Activated naive CD8-positive, alpha-beta T cell treated with anti-CD3 and anti-CD28 coated beads, Interleukin-2, amount 50 U/mL, for 24 hours (primary cell): ENCODE measurements at regions not wholly inside any gene's neighbourhood (a gene's known extent, or its start where the extent isn't known, plus 50 kb on each side); places are given as distances from the start of the nearest gene placed in this dataset.

Experiments used
- ATAC-seq: fragments of 150-1000 bp; cut with Tn5 transposase; one replicate; pipeline ENCODE4 v1.10.0; 2021
- DNase-seq: peaks from one replicate; pipeline ENCODE4 v3.0.0; 2021
- H3K27ac Mint-ChIP-seq: one replicate; pipeline ENCODE4 v1.8.0; 2021; ENCODE audit warnings: mild to moderate bottlenecking, mixed read lengths
- H3K27me3 Mint-ChIP-seq: one replicate; pipeline ENCODE4 v1.8.0; 2021; ENCODE audit warnings: mixed read lengths
- H3K36me3 Mint-ChIP-seq: one replicate; pipeline ENCODE4 v1.8.0; 2021; ENCODE audit warnings: low read depth, mixed read lengths
- H3K4me1 Mint-ChIP-seq: one replicate; pipeline ENCODE4 v1.8.0; 2021; ENCODE audit warnings: mixed read lengths
- H3K4me3 Mint-ChIP-seq: one replicate; pipeline ENCODE4 v1.8.0; 2021; ENCODE audit warnings: mild to moderate bottlenecking, moderate library complexity, mixed read lengths
- H3K9me3 Mint-ChIP-seq: one replicate; pipeline ENCODE4 v1.8.0; 2021; ENCODE audit warnings: mixed read lengths

DNA sequence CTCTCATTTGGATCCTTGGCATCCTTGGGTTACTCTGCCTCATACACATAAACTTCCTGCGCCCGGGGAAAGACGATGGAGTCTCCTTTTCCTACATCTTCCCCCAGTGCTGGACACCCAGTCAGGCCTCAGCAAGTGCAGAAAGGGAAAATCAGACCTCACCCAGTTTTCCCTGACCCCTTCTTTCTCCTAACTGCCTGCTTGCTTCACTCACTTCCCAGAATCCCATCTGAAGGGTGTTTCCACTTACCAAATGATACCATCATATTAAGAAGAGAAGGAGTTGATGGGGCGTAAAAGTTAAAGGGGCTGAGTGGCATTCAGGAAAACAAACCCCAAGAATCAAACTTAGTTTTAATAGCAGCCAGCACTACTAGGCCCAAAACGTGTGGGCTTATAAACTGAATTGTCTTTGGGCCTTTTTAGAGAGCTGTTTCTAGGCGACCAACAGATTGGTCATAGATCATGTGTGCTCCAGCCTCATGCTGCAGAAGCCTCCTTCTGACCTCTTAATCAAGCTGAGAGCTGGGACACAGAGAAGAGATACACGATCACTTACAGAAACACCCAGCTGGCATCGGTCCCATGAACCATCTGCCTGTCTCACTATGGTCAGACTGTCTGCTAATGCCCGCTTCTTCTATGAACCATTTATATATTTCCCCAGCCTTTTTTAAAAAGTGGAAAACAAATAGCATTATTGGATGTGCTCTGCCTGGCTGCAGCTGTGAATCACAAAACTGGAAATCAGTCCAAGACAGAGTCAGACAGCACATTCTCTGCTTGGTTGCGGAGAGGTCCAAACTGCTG, 165.7 kb upstream of the SLC14A2 start:
- no peak overlapping the region for H3K4me3 Mint-ChIP-seq
- no peaks in the 10 kb centered on the region for H3K36me3 Mint-ChIP-seq
- H3K9me3 Mint-ChIP-seq = no peaks in the 10 kb centered on the region
- no peaks in the 10 kb centered on the region for H3K4me1 Mint-ChIP-seq
- peaks cover 2% of the 10 kb centered on the region for H3K27me3 Mint-ChIP-seq
- no peak overlapping the region for H3K27ac Mint-ChIP-seq
- no peak for DNase-seq
- ATAC-seq = no peak

DNA sequence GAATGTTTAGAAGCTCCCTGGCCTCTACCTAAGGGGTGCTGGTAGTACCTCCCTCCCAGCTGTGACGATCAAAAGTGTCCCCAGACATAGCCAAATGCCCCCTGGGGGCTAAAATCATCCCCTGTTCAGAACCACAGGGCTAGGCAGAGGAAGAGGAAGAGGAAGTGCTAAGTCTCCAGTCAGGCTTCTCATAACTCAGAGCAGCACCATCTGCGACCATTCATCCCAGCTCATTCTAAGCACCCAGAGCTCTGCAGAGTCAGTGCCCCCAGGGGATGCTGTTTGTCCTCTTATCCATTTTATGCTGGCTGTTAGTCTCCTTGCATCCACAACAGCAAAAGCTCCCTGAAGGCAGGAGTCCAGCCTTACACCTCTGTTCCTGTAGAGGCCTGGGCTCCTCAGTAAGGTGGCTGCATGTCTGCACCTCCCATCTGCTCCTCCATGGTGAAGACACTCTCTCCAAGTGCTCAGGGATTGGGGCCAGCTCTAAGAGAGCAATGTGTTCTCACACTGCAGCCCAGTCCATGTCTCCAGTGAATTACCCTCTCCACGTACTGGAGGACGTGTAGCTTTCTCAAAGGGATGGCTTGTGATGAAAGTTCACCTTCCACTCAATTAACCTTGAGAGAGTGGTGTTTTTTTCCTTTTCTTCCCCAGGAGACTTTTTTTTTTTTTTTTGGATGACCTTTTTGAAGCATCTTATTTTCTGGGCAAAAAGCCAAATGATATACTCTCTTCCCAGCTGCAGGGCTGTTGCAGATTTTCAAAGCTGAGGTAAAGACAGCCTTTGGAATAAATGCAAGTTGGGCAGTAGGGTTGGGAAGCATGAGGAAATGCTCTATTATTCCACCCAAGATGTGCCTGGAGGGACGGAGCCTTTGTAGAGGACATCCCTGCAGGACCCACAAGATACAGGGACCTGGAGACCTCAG, 158.9 kb upstream of the SLC14A2 start:
- Mint-ChIP-seq H3K36me3 (no peaks in the 10 kb centered on the region), H3K9me3 (no peaks in the 10 kb centered on the region)

DNA sequence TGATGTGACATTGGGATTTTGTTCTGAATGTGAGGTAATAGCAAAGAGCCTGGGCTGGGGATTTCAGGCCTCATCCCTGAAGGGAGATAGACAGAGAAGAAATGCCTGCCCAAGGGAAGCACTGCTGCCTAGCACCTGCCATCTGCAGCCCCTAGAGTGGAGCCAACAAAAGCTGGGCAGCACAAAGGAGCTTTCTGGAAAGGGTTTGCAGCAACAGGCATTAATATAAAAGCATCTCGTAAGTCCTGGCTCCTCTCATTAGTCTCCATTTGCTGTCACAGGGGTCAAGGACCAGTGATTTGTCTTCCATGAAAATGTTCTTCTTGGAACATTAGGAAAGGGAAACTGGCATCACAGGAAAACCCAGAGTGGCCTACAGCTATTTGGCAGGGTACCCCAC, 157.2 kb upstream of the SLC14A2 start:
- Mint-ChIP-seq H3K27me3 (no peaks in the 10 kb centered on the region), H3K4me1 (no peaks in the 10 kb centered on the region), H3K9me3 (no peaks in the 10 kb centered on the region), H3K36me3 (no peaks in the 10 kb centered on the region), H3K27ac (no peak overlapping the region), H3K4me3 (no peak overlapping the region)
- DNase-seq (no peak), ATAC-seq (no peak)

More for the DNA sequence above, 158.9 kb upstream of the SLC14A2 start:
- H3K4me1 Mint-ChIP-seq = no peaks in the 10 kb centered on the region
- peak; percentile 28 for ATAC-seq
- no peak overlapping the region for H3K27ac Mint-ChIP-seq
- H3K27me3 Mint-ChIP-seq = no peaks in the 10 kb centered on the region
- H3K4me3 Mint-ChIP-seq = no peak overlapping the region
- DNase-seq = no peak

GRCh38 chr18:45462179-45462578, 153.1 kb upstream of the SLC14A2 start:
- Mint-ChIP-seq H3K36me3 (no peaks in the 10 kb centered on the region), H3K4me3 (no peak overlapping the region), H3K27me3 (peaks cover 3% of the 10 kb centered on the region), H3K9me3 (no peaks in the 10 kb centered on the region), H3K27ac (no peak overlapping the region), H3K4me1 (no peaks in the 10 kb centered on the region)
- ATAC-seq = no peak
- no peak for DNase-seq

DNA sequence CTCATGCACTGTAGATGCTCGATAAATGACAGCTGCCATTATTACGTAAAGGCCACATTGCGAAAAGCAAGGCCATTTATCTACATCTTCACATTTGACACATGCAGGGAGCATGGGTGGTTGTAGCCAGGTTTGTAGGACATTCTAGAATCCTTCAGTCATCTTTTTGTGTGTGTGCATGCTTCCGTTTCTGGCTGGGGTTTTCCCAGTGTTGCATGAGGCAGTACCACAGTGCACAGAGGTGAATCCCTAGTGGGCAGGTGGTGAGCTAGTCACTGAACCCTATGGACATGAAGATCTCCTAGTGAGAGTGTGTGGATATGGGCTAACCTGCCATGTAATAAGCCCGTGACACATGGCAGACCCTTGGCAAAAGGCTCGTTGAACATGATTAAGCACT, 151.8 kb upstream of the SLC14A2 start:
- H3K27ac Mint-ChIP-seq = no peak overlapping the region
- H3K4me1 Mint-ChIP-seq = no peaks in the 10 kb centered on the region
- ATAC-seq (no peak), DNase-seq (no peak)
- peaks cover 3% of the 10 kb centered on the region for H3K27me3 Mint-ChIP-seq
- no peaks in the 10 kb centered on the region for H3K9me3 Mint-ChIP-seq
- H3K36me3 Mint-ChIP-seq = no peaks in the 10 kb centered on the region
- no peak overlapping the region for H3K4me3 Mint-ChIP-seq

- Mint-ChIP-seq H3K27me3 (peaks cover 3% of the 10 kb centered on the region), H3K27ac (no peak overlapping the region), H3K9me3 (no peaks in the 10 kb centered on the region), H3K4me3 (no peak overlapping the region), H3K4me1 (no peaks in the 10 kb centered on the region), H3K36me3 (no peaks in the 10 kb centered on the region)
- DNase-seq (no peak), ATAC-seq (no peak)
Observed at GRCh38 chr18:45464619-45465018, 150.7 kb upstream of the SLC14A2 start.

- H3K4me3 Mint-ChIP-seq = no peak overlapping the region
- peaks cover 3% of the 10 kb centered on the region for H3K27me3 Mint-ChIP-seq
- H3K9me3 Mint-ChIP-seq = no peaks in the 10 kb centered on the region
- ATAC-seq (no peak), DNase-seq (no peak)
- no peak overlapping the region for H3K27ac Mint-ChIP-seq
- H3K36me3 Mint-ChIP-seq = no peaks in the 10 kb centered on the region
- no peaks in the 10 kb centered on the region for H3K4me1 Mint-ChIP-seq
Observed at GRCh38 chr18:45467293-45467692, 148.0 kb upstream of the SLC14A2 start.

- Mint-ChIP-seq H3K4me3 (no peak overlapping the region), H3K4me1 (no peaks in the 10 kb centered on the region), H3K36me3 (no peaks in the 10 kb centered on the region), H3K9me3 (no peaks in the 10 kb centered on the region), H3K27ac (no peak overlapping the region), H3K27me3 (peaks cover 3% of the 10 kb centered on the region)
- ATAC-seq (no peak), DNase-seq (no peak)
Observed at GRCh38 chr18:45467945-45468344, 147.3 kb upstream of the SLC14A2 start.

DNA sequence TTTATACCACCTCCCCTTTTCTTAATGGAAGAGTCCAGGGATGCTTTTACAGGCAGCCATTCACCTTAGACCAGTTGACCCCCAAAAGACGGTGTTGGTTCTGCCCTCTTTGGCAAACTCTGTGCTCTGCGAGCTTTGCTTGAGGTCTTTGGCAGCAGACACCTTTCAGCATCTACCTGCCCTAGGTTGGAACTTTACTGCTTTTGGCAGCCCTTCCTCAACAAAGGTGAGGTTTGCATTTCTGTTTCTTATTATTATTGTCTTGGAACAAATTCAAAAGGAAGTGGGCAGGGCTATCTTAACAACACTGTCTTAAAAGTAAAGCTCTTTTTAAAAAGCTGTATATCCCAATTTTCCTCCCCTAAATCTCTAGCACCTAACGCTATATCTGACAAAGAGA, 136.4 kb upstream of the SLC14A2 start:
- Mint-ChIP-seq H3K27ac (no peak overlapping the region), H3K27me3 (peaks cover 8% of the 10 kb centered on the region), H3K4me3 (no peak overlapping the region), H3K36me3 (no peaks in the 10 kb centered on the region), H3K9me3 (no peaks in the 10 kb centered on the region), H3K4me1 (no peaks in the 10 kb centered on the region)
- DNase-seq (no peak), ATAC-seq (no peak)

DNA sequence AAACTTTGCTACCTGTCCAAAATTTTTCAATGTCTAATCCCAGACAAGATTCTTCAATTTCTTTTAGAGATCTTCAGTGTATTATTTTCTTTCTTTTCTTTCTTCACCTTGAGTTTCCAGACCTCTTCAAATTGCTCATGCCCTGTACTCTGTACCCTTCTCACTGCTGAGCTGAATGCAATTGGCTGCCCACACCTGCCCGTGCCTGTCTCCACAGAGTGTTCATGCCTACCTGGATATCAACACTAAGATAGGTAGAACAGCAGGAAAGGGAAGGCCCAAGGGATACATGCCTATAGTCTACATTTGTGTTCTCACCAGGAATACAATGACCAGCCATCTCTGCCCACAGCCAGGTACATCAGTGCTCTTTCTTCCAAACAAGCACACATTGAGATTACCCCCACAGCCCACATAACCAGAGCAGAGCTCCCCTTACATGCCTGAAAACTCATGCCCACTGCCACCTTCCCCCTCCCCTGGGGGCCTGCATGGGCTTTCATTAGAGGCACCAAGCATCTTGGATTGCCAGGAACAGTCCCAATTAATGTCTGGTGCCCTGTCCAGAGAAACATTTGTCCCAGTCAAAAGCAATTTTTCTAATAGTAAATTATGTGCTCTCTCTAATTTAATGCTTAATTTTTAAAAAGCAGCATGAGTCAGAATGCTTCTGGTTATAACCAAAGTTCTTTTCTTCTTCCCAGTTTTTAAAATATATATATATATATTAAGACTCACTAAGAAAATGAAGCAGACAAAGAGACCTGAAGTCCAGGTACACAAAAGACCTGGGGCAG, 134.9 kb upstream of the SLC14A2 start:
- Mint-ChIP-seq H3K27me3 (peaks cover 5% of the 10 kb centered on the region), H3K36me3 (no peaks in the 10 kb centered on the region), H3K4me1 (no peaks in the 10 kb centered on the region), H3K27ac (no peak overlapping the region), H3K9me3 (no peaks in the 10 kb centered on the region), H3K4me3 (no peak overlapping the region)
- ATAC-seq (no peak), DNase-seq (no peak)

DNA sequence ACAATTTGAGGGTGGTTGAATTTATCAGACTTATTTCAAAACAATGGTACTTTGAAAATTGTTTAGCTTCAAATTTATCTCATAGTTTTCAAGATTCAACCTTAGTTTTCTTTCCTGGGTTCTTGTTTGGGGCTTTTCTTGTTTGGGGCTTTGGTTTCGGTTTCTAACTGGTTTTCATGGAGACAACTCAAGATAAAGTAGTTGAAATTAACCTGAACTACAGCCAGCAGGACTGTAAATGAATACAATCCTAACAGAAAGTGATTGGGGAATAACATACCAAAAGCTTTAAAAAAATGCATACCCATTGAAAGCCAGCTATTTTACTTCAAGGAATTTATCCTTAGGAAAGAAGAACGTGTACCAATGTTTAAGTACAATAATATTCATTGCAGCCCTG, 133.5 kb upstream of the SLC14A2 start:
- Mint-ChIP-seq H3K27ac (no peak overlapping the region), H3K9me3 (no peaks in the 10 kb centered on the region), H3K27me3 (peaks cover 5% of the 10 kb centered on the region), H3K4me1 (no peaks in the 10 kb centered on the region), H3K4me3 (no peak overlapping the region), H3K36me3 (no peaks in the 10 kb centered on the region)
- no peak for ATAC-seq
- no peak for DNase-seq

DNA sequence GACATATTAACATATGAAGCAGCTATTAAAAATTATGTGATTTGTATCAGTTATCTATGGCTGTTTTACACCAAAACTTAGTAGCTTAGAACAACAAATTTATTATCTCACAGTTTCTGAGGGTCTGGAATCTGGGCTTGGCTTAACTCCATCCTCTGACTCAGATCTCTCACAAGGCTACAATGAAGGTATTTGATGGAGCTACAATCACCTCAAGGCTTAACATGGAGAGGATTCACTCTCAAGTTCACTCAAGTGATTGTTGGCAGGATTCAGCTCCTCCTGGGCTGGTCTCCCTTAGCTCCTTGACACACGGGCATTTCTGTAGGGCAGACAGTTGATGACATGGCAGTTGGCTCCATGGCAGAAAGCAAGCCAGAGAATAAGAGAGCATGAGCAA, 133.0 kb upstream of the SLC14A2 start:
- Mint-ChIP-seq H3K4me3 (no peak overlapping the region), H3K27me3 (peaks cover 5% of the 10 kb centered on the region)

GRCh38 chr18:45487581-45487980, 127.7 kb upstream of the SLC14A2 start:
- DNase-seq = no peak
- H3K36me3 Mint-ChIP-seq = no peaks in the 10 kb centered on the region
- ATAC-seq = no peak
- no peak overlapping the region for H3K4me3 Mint-ChIP-seq
- H3K9me3 Mint-ChIP-seq = no peaks in the 10 kb centered on the region
- peaks cover 1% of the 10 kb centered on the region for H3K27me3 Mint-ChIP-seq
- H3K27ac Mint-ChIP-seq = no peak overlapping the region
- H3K4me1 Mint-ChIP-seq = no peaks in the 10 kb centered on the region

More for the DNA sequence above, 133.0 kb upstream of the SLC14A2 start:
- no peaks in the 10 kb centered on the region for H3K36me3 Mint-ChIP-seq
- DNase-seq (no peak), ATAC-seq (no peak)
- H3K9me3 Mint-ChIP-seq = no peaks in the 10 kb centered on the region
- H3K4me1 Mint-ChIP-seq = no peaks in the 10 kb centered on the region
- H3K27ac Mint-ChIP-seq = no peak overlapping the region

DNA sequence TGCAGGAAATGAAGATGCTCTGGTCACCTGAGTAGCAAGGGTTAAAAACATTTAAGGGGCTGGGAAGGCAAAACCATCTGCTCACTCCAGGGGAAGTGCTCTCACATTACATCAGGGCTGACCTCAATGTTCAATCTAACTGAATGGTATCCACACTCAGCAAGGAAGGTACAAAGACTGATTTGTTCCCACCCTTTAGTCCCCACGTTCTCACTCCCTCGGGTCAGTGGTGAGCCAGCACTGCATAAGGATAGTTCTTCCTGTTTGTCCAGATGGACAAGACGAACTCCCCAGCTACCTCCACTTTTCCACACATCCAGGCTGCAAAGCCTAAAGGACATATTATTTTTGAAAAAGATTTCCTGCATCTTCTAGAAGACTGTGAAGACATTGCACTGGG, 126.6 kb upstream of the SLC14A2 start:
- Mint-ChIP-seq H3K27ac (no peak overlapping the region), H3K36me3 (no peaks in the 10 kb centered on the region), H3K27me3 (peaks cover 1% of the 10 kb centered on the region), H3K4me1 (no peaks in the 10 kb centered on the region), H3K4me3 (no peak overlapping the region), H3K9me3 (no peaks in the 10 kb centered on the region)
- ATAC-seq (no peak), DNase-seq (no peak)
